Ovary (tissue), 7 donors: ENCODE measurements at regions not wholly inside any gene's neighbourhood (a gene's known extent, or its start where the extent isn't known, plus 50 kb on each side); places are given as distances from the start of the nearest gene placed in this dataset.

Experiments used
- DNase-seq, 5 donors: peaks; one replicate each; pipeline ENCODE4 v3.0.0-alpha.2; 2019 to 2020
- H3K27ac ChIP-seq, 2 donors: fragments of 200-600 bp; one replicate each; pipeline versions ENCODE4 v1.5.1 to v1.8.0; 2019 to 2022
- H3K27me3 ChIP-seq: fragments of 200-600 bp; one replicate; pipeline ENCODE4 v1.8.0; 2022
- H3K36me3 ChIP-seq: fragments of 200-600 bp; sonication (generic); one replicate; pipeline ENCODE4 v1.5.1; 2019
- H3K4me1 ChIP-seq: one replicate; pipeline ENCODE4 v1.8.1; 2013; ENCODE audit warnings: mild to moderate bottlenecking, moderate library complexity; ENCODE audit not compliant: insufficient read depth
- H3K4me3 ChIP-seq: fragments of 200-600 bp; sonication (generic); one replicate; pipeline ENCODE4 v1.5.1; 2017
- H3K9me3 ChIP-seq, 2 donors: fragments of 200-600 bp in 1 of 2; sonication (generic) in 1 of 2; one replicate each; pipeline versions ENCODE4 v1.5.1 to v1.8.1; 2013 to 2019; ENCODE audit warnings: mild to moderate bottlenecking in 1 of 2, moderate library complexity in 1 of 2
- EP300 ChIP-seq: sonication (generic); formaldehyde crosslinking; IDR thresholded peaks from one replicate; pipeline ENCODE4 v1.6.1; 2017; ENCODE audit warnings: antibody characterized with exemption
- POLR2A ChIP-seq: fragments of 450-650 bp; IDR thresholded peaks from one replicate; pipeline ENCODE4 v1.6.1; 2017; ENCODE audit warnings: antibody characterized with exemption, mild to moderate bottlenecking, moderate library complexity
- WGBS, 3 donors: extraction: QIAGEN DNeasy Blood & Tissue Kit in 1 of 3; methylation state at CpG; one replicate each; pipeline versions ENCODE4 v1.1.5 to v1.1.7; 2013 to 2017; 5-methylcytosine and 5-hydroxymethylcytosine counted together
- intact Hi-C, 4 donors: fragments of 100-400 bp; cut with DNase I; formaldehyde crosslinking; loops; one replicate each; pipeline versions ENCODE4 v1.11.0 to v1.15.1; 2022 to 2023
- TF ChIP-seq, protein P1 (sequence below), 3 donors: fragments of 450-650 bp in 2 of 3; fragments of 200-600 bp in 1 of 3; IDR thresholded peaks; one replicate each; pipeline versions ENCODE4 v1.5.1 to v1.8.0; 2016 to 2022; ENCODE audit warnings: antibody characterized with exemption in 3 of 3, mild to moderate bottlenecking in 1 of 3
- donor health status: DM: no; HTN: no; CAD: no; lungs with moderate emphysema.
- donor health status: DM: no; HTN: no; CAD: no.
- donor health status: Bipolar disorder and iron deficiency.
- donor health status: DM: no; HTN: no; CAD: no.
- donor health status: DM: yes; HTN: yes; CAD: no.

DNA sequence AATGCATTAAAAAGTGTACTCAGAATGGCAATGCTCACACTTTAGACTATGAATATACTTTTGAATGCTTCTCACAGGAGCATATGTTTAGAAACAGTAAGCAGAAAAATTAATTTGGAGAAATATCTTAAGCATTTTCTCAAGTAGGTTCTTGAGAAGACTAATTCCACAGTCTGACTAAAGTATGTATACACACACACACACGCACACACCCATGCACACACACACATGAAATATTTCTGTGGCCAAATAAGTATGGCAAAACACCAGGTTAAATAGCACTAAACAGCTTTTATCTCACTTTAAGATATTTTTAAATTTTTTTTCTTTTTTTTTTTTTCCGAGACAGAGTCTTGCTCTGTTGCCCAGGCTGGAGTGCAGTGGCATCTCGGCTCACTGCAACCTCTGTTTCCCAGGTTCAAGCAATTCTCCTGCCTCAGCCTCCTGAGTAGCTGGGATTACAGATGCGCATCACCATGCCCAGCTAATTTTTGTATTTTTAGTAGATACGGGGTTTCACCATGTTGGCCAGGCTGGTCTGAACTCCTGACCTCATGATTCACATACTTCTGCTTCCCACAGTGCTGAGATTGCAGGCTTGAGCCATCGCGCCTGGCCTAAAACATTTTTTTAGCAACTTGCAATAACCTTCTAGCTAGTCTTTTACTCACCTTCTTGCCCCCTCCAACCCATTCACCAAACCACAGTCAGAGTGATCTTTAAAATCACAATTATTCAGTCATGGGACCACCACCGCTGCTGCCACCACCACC, 67.5 kb upstream of the SCG2 start:
- TF ChIP-seq POLR2A, result no peak
- TF ChIP-seq, protein P1, sequence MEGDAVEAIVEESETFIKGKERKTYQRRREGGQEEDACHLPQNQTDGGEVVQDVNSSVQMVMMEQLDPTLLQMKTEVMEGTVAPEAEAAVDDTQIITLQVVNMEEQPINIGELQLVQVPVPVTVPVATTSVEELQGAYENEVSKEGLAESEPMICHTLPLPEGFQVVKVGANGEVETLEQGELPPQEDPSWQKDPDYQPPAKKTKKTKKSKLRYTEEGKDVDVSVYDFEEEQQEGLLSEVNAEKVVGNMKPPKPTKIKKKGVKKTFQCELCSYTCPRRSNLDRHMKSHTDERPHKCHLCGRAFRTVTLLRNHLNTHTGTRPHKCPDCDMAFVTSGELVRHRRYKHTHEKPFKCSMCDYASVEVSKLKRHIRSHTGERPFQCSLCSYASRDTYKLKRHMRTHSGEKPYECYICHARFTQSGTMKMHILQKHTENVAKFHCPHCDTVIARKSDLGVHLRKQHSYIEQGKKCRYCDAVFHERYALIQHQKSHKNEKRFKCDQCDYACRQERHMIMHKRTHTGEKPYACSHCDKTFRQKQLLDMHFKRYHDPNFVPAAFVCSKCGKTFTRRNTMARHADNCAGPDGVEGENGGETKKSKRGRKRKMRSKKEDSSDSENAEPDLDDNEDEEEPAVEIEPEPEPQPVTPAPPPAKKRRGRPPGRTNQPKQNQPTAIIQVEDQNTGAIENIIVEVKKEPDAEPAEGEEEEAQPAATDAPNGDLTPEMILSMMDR (IDR thresholded peaks at IDR 0.05), result no peak
- TF ChIP-seq EP300, result no peak
- Histone ChIP-seq H3K4me3 (no peak overlapping the region), H3K9me3 (no peaks in the 10 kb centered on the region), H3K36me3 (no peaks in the 10 kb centered on the region), H3K27me3 (no peaks in the 10 kb centered on the region), H3K27ac (no peak overlapping the region), H3K4me1 (no peaks in the 10 kb centered on the region)
- whole genome bisulfite sequencing, 3 donors, result 69 to 81% (median 76%) methylated on average over 8 of the region's 8 CpGs
- no peak for DNase-seq
- intact Hi-C loops, result no loop called here

DNA sequence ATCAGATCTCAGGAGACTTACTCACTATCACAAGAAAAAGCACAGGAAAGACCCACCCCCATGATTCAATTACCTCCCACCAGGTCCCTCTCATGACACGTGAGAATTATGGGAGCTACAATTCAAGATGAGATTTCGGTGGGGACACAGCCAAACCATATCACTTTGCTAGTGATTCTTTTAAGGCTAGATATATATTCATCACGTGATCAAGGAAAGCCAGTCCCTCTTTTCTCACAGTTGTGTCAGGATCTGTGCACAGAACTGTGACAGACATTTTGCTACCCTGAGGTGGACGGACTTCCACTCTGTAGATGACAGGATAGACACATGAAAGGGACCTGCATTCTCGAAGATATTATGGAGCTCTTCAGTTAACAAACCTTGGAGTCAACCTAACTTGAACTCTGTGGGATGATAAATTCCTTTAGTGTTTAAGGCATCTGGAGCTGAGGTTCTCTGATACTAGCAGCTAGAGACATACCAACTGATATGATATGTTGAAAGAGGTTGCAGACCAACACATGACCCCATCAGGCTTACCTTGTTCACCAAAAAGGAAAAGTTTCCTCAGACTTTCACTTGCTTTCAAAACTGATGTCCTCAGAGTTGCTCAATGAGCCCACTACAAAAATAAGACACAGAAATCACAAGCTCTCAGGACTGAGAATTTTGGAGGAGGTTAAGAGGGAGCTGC, 66.3 kb upstream of the SCG2 start:
- H3K27ac ChIP-seq, result no peak overlapping the region
- no peaks in the 10 kb centered on the region for H3K36me3 ChIP-seq
- 55 to 69% (median 67%) methylated on average over 5 of the region's 5 CpGs for WGBS, 3 donors
- intact Hi-C loops, result no loop called here
- TF ChIP-seq EP300 (no peak), POLR2A (no peak)
- TF ChIP-seq, protein P1 (IDR thresholded peaks at IDR 0.05), result no peak
- H3K4me3 ChIP-seq, result no peak overlapping the region
- H3K9me3 ChIP-seq, result no peaks in the 10 kb centered on the region
- H3K27me3 ChIP-seq, result no peaks in the 10 kb centered on the region
- no peak for DNase-seq
- no peaks in the 10 kb centered on the region for H3K4me1 ChIP-seq

DNA sequence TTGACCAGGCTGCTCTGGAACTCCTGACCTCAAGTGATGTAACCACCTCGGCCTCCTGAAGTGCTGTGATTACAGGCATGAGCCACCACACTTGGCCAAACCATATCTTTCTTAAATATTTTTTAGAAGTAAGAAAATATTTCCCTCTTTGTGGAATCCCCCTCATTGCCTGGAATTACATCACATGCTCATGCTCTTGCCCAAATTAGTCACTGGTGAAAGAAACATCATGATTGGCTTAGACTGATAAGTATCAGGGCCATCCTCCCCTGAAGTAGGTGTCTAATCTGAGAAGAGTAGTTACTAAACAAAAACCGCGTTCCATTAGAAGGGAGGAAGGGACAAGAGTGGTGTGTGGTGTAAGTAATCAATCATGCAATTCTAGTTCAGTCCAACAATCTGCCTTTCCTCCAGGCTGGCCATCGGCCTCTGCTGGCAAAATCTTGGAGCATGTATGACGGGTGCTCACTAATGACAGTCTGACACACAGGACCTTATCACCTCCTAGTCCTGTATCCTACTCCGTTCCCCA, 52.3 kb upstream of the SCG2 start:
- intact Hi-C loops, result no loop called here
- no peak overlapping the region for H3K27ac ChIP-seq
- WGBS, 3 donors, result 70 to 82% (median 76%) methylated on average over 6 of the region's 6 CpGs
- TF ChIP-seq EP300 (no peak), POLR2A (no peak)
- TF ChIP-seq, protein P1 (IDR thresholded peaks at IDR 0.05), result no peak
- DNase-seq, result no peak
- no peaks in the 10 kb centered on the region for H3K36me3 ChIP-seq
- no peaks in the 10 kb centered on the region for H3K9me3 ChIP-seq
- H3K4me1 ChIP-seq, result no peaks in the 10 kb centered on the region
- H3K27me3 ChIP-seq, result no peaks in the 10 kb centered on the region
- no peak overlapping the region for H3K4me3 ChIP-seq

DNA sequence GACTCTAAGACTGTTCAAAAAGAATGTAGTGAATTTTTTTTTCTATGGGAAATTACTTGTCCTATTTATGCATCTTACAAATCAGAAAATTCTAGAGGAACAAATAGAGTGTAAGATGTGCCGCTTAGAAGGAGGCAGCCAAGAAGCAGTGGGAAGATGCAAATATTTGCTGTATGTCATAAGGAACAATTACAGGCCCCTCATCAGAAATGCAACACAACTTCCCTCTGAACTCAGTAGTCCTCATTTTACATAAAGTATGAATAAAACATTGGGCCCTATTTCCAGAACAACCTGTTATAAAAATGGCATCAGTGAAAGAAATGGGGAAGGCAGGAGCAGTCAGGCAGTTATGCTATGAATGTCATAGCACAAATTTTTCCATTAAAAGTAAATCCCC, 50.7 kb upstream of the SCG2 start:
- Histone ChIP-seq H3K36me3 (no peaks in the 10 kb centered on the region), H3K4me1 (no peaks in the 10 kb centered on the region), H3K4me3 (no peak overlapping the region), H3K27me3 (no peaks in the 10 kb centered on the region), H3K9me3 (no peaks in the 10 kb centered on the region), H3K27ac (no peak overlapping the region)
- TF ChIP-seq, protein P1 (IDR thresholded peaks at IDR 0.05), result no peak
- no peak for TF ChIP-seq POLR2A
- TF ChIP-seq EP300, result no peak
- WGBS, 3 donors, result 89 to 100% (median 94%) methylated on average over 1 of the region's 1 CpG
- DNase-seq, result no peak
- intact Hi-C loops, result no loop called here
